ENCODE measurements at regions not wholly inside any gene's neighbourhood (a gene's known extent, or its start where the extent isn't known, plus 50 kb on each side); places are given as distances from the start of the nearest gene placed in this dataset.

GRCh38 chrX:94524867-94525266, 850.9 kb downstream of the FAM133A start:
- no peak overlapping the region for H3K27ac ChIP-seq (ENCODE audit: low read depth in 1 of 2, low read length in 2 of 2)
- no peak overlapping the region for H3K4me3 ChIP-seq (replicated peaks in 1 of 3; ENCODE audit: low read depth in 2 of 3, low read length in 3 of 3)
- H3K4me3 Mint-ChIP-seq, result no peak overlapping the region
- TF ChIP-seq CTCF (IDR thresholded peaks at IDR 0.05), result no peak
- H3K4me1 ChIP-seq (ENCODE audit: control insufficient read depth in 1 of 2, insufficient read depth in 2 of 2, low read length in 2 of 2), result no peaks in the 10 kb centered on the region
- H4K20me1 ChIP-seq (ENCODE audit: insufficient read depth, low read length), result no peaks in the 10 kb centered on the region
- no peak overlapping the region for H3K4me2 ChIP-seq (replicated peaks; ENCODE audit: extremely low read depth, low read length, poor library complexity, severe bottlenecking)
- no peak for DNase-seq
- H3K36me3 Mint-ChIP-seq, result no peaks in the 10 kb centered on the region
- no peaks in the 10 kb centered on the region for H3K27me3 ChIP-seq (ENCODE audit: control insufficient read depth in 2 of 2, insufficient read depth in 2 of 2, low read length in 2 of 2)
- H3K79me2 ChIP-seq (ENCODE audit: insufficient read depth, low read length), result no peaks in the 10 kb centered on the region
- H3K4me1 Mint-ChIP-seq, result no peaks in the 10 kb centered on the region
- no peak overlapping the region for H3K9ac ChIP-seq (ENCODE audit: insufficient read depth, low read length, poor library complexity, severe bottlenecking)
- peaks cover 0 to 4% of the 10 kb centered on the region in 2 donors for H3K9me3 ChIP-seq (replicated peaks in 1 of 2; ENCODE audit: control insufficient read depth in 1 of 2, insufficient read depth in 1 of 2, low read length in 2 of 2)
- H3K36me3 ChIP-seq (replicated peaks in 1 of 2; ENCODE audit: control insufficient read depth in 1 of 2, insufficient read depth in 2 of 2, low read length in 2 of 2), result no peaks in the 10 kb centered on the region
- no peak overlapping the region for H3K27ac Mint-ChIP-seq
- intact Hi-C loops (cut with micrococcal nuclease), result no loop called here
- WGBS (ENCODE audit: insufficient coverage), result no CpG with 5 or more reads among the region's 1 CpG
- peaks cover 0 to 2% (median 0%) of the 10 kb centered on the region in 3 donors for H3K27me3 Mint-ChIP-seq (ENCODE audit: low read depth in 3 of 3)
- peaks cover 0 to 12% (median 3%) of the 10 kb centered on the region in 7 donors for H3K9me3 Mint-ChIP-seq
- no peak overlapping the region for H2AFZ ChIP-seq (ENCODE audit: insufficient read depth, low read depth, low read length, poor library complexity, severe bottlenecking)

GRCh38 chrX:94545722-94546121, 871.7 kb downstream of the FAM133A start:
- no peak overlapping the region for H3K27ac Mint-ChIP-seq
- peaks cover 0 to 2% (median 0%) of the 10 kb centered on the region in 7 donors for H3K9me3 Mint-ChIP-seq
- H3K36me3 ChIP-seq (replicated peaks in 1 of 2; ENCODE audit: control insufficient read depth in 1 of 2, insufficient read depth in 2 of 2, low read length in 2 of 2), result no peaks in the 10 kb centered on the region
- no peak for TF ChIP-seq CTCF (IDR thresholded peaks at IDR 0.05)
- no peaks in the 10 kb centered on the region for H3K9me3 ChIP-seq (replicated peaks in 1 of 2; ENCODE audit: control insufficient read depth in 1 of 2, insufficient read depth in 1 of 2, low read length in 2 of 2)
- H3K4me3 ChIP-seq (replicated peaks in 1 of 3; ENCODE audit: low read depth in 2 of 3, low read length in 3 of 3), result no peak overlapping the region
- H3K4me1 ChIP-seq (ENCODE audit: control insufficient read depth in 1 of 2, insufficient read depth in 2 of 2, low read length in 2 of 2), result no peaks in the 10 kb centered on the region
- no peaks in the 10 kb centered on the region for H3K79me2 ChIP-seq (ENCODE audit: insufficient read depth, low read length)
- no peak overlapping the region for H3K4me3 Mint-ChIP-seq
- H3K36me3 Mint-ChIP-seq, result no peaks in the 10 kb centered on the region
- intact Hi-C loops (cut with micrococcal nuclease), result no loop called here
- no peaks in the 10 kb centered on the region for H3K27me3 Mint-ChIP-seq (ENCODE audit: low read depth in 3 of 3)
- no peak overlapping the region for H3K9ac ChIP-seq (ENCODE audit: insufficient read depth, low read length, poor library complexity, severe bottlenecking)
- DNase-seq, result no peak
- H3K4me1 Mint-ChIP-seq, result no peaks in the 10 kb centered on the region
- H3K27me3 ChIP-seq (ENCODE audit: control insufficient read depth in 2 of 2, insufficient read depth in 2 of 2, low read length in 2 of 2), result no peaks in the 10 kb centered on the region
- no CpG with 5 or more reads among the region's 2 CpGs for WGBS (ENCODE audit: insufficient coverage)
- no peak overlapping the region for H3K4me2 ChIP-seq (replicated peaks; ENCODE audit: extremely low read depth, low read length, poor library complexity, severe bottlenecking)
- no peak overlapping the region for H2AFZ ChIP-seq (ENCODE audit: insufficient read depth, low read depth, low read length, poor library complexity, severe bottlenecking)
- H3K27ac ChIP-seq (ENCODE audit: low read depth in 1 of 2, low read length in 2 of 2), result no peak overlapping the region
- no peaks in the 10 kb centered on the region for H4K20me1 ChIP-seq (ENCODE audit: insufficient read depth, low read length)

Data from CD14-positive monocyte (primary cell).